Keratinocyte (primary cell): ENCODE measurements at regions not wholly inside any gene's neighbourhood (a gene's known extent, or its start where the extent isn't known, plus 50 kb on each side); places are given as distances from the start of the nearest gene placed in this dataset.

Experiments used
- DNase-seq: peaks from one replicate; pipeline ENCODE4 v3.0.0-alpha.2; 2011; ENCODE audit warnings: low read depth, missing footprints, low spot score
- FAIRE-seq: peaks from 2 replicates; lab custom pipeline; 2011; peaks lifted over from hg19 to GRCh38; lab: Jason Lieb, UNC
- H2AFZ ChIP-seq: 2 replicates; pipeline ENCODE4 v1.6.0; 2012; ENCODE audit warnings: low read length, control low read depth, inconsistent platforms; ENCODE audit not compliant: control insufficient read depth
- H3K27ac ChIP-seq: 2 replicates; pipeline ENCODE4 v1.5.1; 2011; ENCODE audit warnings: low read length; ENCODE audit not compliant: control insufficient read depth, insufficient read depth
- H3K27me3 ChIP-seq: 3 replicates; pipeline ENCODE4 v1.6.0; 2011; ENCODE audit warnings: low read length; ENCODE audit not compliant: control insufficient read depth, insufficient read depth; ENCODE audit errors: extremely low read depth
- H3K36me3 ChIP-seq, 2 experiments: 2 replicates in 1 of 2; 3 replicates in 1 of 2; pipeline ENCODE4 v1.5.1; 2011; ENCODE audit warnings: low read length in 2 of 2, mild to moderate bottlenecking in 1 of 2; ENCODE audit not compliant: control insufficient read depth in 2 of 2, insufficient read depth in 2 of 2; ENCODE audit errors: extremely low read depth in 1 of 2
- H3K4me1 ChIP-seq: 3 replicates; pipeline ENCODE4 v1.5.1; 2011; ENCODE audit warnings: low read length; ENCODE audit not compliant: control insufficient read depth, insufficient read depth; ENCODE audit errors: extremely low read depth
- H3K4me2 ChIP-seq: 3 replicates; pipeline ENCODE4 v1.6.0; 2011; ENCODE audit warnings: low read depth, low read length; ENCODE audit not compliant: control insufficient read depth, insufficient read depth; ENCODE audit errors: extremely low read depth
- H3K4me3 ChIP-seq, 3 experiments: fragments of 200-600 bp in 1 of 3; sonication (generic) in 1 of 3; 2 replicates in 2 of 3; 3 replicates in 1 of 3; pipeline ENCODE4 v1.5.1; 2011 to 2016; ENCODE audit warnings: low read length in 3 of 3, mild to moderate bottlenecking in 3 of 3, control low read depth in 2 of 3, inconsistent platforms in 1 of 3, low read depth in 1 of 3, mixed read lengths in 1 of 3, mixed run types in 1 of 3, moderate library complexity in 1 of 3; ENCODE audit not compliant: control insufficient read depth in 2 of 3, insufficient read depth in 2 of 3; ENCODE audit errors: extremely low read depth in 1 of 3
- H3K79me2 ChIP-seq: 2 replicates; pipeline ENCODE4 v1.6.0; 2012; ENCODE audit warnings: low read length; ENCODE audit not compliant: control insufficient read depth, insufficient read depth
- H3K9ac ChIP-seq: 3 replicates; pipeline ENCODE4 v1.6.0; 2011; ENCODE audit warnings: low read length; ENCODE audit not compliant: control insufficient read depth, insufficient read depth; ENCODE audit errors: extremely low read depth
- H3K9me1 ChIP-seq: 3 replicates; pipeline ENCODE4 v1.6.0; 2011; ENCODE audit warnings: low read length; ENCODE audit not compliant: control insufficient read depth, insufficient read depth; ENCODE audit errors: extremely low read depth
- H3K9me3 ChIP-seq: 2 replicates; pipeline ENCODE4 v1.5.1; 2012; ENCODE audit warnings: low read depth, low read length; ENCODE audit not compliant: control insufficient read depth
- H4K20me1 ChIP-seq: 3 replicates; pipeline ENCODE4 v1.6.0; 2011; ENCODE audit warnings: low read length; ENCODE audit not compliant: control insufficient read depth, insufficient read depth; ENCODE audit errors: extremely low read depth
- EZH2 ChIP-seq: IDR thresholded peaks from one replicate; pipeline ENCODE4 v1.6.1; 2012; ENCODE audit warnings: inconsistent platforms, mild to moderate bottlenecking, low read length, moderate library complexity
- dilution Hi-C: fragments of 300-500 bp; cut with MboI; formaldehyde crosslinking; loops from one replicate; pipeline ENCODE4 v1.7.0; 2020; ENCODE audit warnings: low sequenced_read_pairs; ENCODE audit not compliant: extremely low pct_ligation_motif_present
- TF ChIP-seq, protein P1 (sequence below), 3 experiments: IDR thresholded peaks in 1 of 3; conservative IDR thresholded peaks in 1 of 3; optimal IDR thresholded peaks in 1 of 3; 2 replicates in 2 of 3; 3 replicates in 1 of 3; pipeline versions ENCODE3 to v1.5.1; 2011; ENCODE audit warnings: low read length in 3 of 3, mild to moderate bottlenecking in 3 of 3, moderate library complexity in 2 of 3, control low read depth in 1 of 3, inconsistent platforms in 1 of 3; ENCODE audit not compliant: insufficient read depth in 2 of 3; ENCODE audit errors: extremely low read depth in 1 of 3

- Histone ChIP-seq H3K9ac (no peak overlapping the region), H3K4me3 (no peak overlapping the region), H3K4me2 (no peak overlapping the region), H3K4me1 (no peaks in the 10 kb centered on the region), H3K27me3 (no peaks in the 10 kb centered on the region), H3K36me3 (no peaks in the 10 kb centered on the region), H3K27ac (no peak overlapping the region), H3K9me1 (no peaks in the 10 kb centered on the region), H2AFZ (no peak overlapping the region), H3K9me3 (no peaks in the 10 kb centered on the region), H4K20me1 (no peaks in the 10 kb centered on the region), H3K79me2 (no peaks in the 10 kb centered on the region)
- no peak for DNase-seq
- no peak for TF ChIP-seq EZH2
- TF ChIP-seq, protein P1, sequence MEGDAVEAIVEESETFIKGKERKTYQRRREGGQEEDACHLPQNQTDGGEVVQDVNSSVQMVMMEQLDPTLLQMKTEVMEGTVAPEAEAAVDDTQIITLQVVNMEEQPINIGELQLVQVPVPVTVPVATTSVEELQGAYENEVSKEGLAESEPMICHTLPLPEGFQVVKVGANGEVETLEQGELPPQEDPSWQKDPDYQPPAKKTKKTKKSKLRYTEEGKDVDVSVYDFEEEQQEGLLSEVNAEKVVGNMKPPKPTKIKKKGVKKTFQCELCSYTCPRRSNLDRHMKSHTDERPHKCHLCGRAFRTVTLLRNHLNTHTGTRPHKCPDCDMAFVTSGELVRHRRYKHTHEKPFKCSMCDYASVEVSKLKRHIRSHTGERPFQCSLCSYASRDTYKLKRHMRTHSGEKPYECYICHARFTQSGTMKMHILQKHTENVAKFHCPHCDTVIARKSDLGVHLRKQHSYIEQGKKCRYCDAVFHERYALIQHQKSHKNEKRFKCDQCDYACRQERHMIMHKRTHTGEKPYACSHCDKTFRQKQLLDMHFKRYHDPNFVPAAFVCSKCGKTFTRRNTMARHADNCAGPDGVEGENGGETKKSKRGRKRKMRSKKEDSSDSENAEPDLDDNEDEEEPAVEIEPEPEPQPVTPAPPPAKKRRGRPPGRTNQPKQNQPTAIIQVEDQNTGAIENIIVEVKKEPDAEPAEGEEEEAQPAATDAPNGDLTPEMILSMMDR (optimal IDR thresholded peaks at IDR 0.05 in 1 of 3, IDR thresholded peaks at IDR 0.05 in 1 of 3, conservative IDR thresholded peaks at IDR 0.05 in 1 of 3; ENCODE audit: extremely low read depth in 1 of 3, insufficient read depth in 2 of 3, low read length in 3 of 3), result no peak
- FAIRE-seq, result no peak
- dilution Hi-C loops, result no loop called here
Measured at GRCh38 chr16:72309001-72309400, 137.0 kb upstream of the PMFBP1 start.

- Histone ChIP-seq H3K4me3 (no peak overlapping the region), H3K27ac (no peak overlapping the region), H3K79me2 (no peaks in the 10 kb centered on the region), H3K27me3 (no peaks in the 10 kb centered on the region), H3K4me1 (no peaks in the 10 kb centered on the region), H3K9me1 (no peaks in the 10 kb centered on the region), H2AFZ (no peak overlapping the region), H4K20me1 (no peaks in the 10 kb centered on the region), H3K9me3 (no peaks in the 10 kb centered on the region), H3K9ac (no peak overlapping the region), H3K36me3 (no peaks in the 10 kb centered on the region), H3K4me2 (no peak overlapping the region)
- dilution Hi-C loops, result no loop called here
- FAIRE-seq (no peak), DNase-seq (no peak)
- TF ChIP-seq, protein P1 (optimal IDR thresholded peaks at IDR 0.05 in 1 of 3, IDR thresholded peaks at IDR 0.05 in 1 of 3, conservative IDR thresholded peaks at IDR 0.05 in 1 of 3; ENCODE audit: extremely low read depth in 1 of 3, insufficient read depth in 2 of 3, low read length in 3 of 3), result no peak
- TF ChIP-seq EZH2, result no peak
Measured at GRCh38 chr16:72308396-72308795, 136.4 kb upstream of the PMFBP1 start.
